GM10266 (cell line): ENCODE measurements at regions not wholly inside any gene's neighbourhood (a gene's known extent, or its start where the extent isn't known, plus 50 kb on each side); places are given as distances from the start of the nearest gene placed in this dataset.

Experiments
- DNase-seq: peaks from one replicate; pipeline ENCODE4 v3.0.0; 2012; ENCODE audit errors: extremely low spot score
- CTCF ChIP-seq: IDR thresholded peaks from 2 replicates; pipeline ENCODE4 v1.5.1; 2012; ENCODE audit warnings: mild to moderate bottlenecking, low read depth; ENCODE audit not compliant: control insufficient read depth, insufficient read depth; ENCODE audit errors: missing control alignments

DNA sequence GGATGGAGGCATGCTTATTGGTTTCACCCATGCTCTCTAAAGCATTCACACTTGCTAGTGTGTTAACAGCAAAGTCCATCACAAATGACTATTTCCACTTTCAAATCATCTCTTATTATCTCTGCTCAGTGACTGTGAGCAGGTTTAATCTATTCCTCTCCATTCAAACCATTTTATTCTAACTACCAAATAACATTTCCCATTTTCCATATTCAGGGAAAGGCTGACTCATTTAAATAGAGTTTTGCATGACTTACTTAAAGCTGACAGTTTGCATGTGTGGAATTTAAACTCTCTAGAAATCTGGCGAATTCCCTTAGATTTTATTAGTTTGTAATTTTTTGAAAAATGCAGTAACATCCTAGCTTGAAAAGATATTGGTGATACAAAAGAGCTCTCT lies 615.7 kb upstream of the LRRC4C start:
- no peak for DNase-seq
- TF ChIP-seq CTCF: no peak

DNA sequence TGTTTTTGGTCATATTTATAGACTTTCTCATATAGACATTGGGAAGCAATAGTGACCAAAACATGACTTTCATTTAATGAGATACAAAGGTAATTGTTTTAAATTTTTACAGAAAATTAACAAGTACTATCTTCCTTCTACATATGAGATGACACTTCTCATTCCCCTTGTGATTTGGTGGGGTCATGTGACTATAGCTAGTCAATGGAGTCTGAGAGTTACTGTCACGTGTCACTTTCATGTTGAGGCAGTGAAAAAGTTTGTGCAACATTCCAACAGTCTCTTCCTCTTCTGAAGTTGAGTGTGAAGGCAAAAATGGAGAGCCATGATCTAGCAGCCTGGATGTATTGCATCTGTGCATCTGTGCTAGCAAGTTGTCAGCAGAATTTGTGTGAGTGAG lies 618.3 kb upstream of the LRRC4C start:
- DNase-seq: no peak
- no peak for TF ChIP-seq CTCF

DNA sequence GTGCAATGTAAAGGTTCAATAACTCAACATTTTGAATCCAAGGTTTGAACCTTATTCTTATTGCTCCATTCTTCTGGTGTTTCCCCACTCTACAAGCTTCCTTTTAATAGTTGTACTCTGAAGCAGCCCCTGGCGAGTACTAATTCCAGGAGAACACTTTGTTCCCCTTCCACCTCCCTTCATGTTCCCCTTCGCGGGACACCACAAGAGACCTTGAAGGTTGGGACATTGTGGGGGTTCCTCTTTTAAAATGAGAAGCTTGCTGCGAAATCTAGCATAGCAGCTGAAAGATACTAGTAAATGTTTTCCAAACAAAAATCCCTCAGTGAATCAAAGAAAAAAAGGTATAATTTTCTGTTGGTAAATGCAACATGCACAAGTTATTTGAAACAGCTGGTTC lies 626.3 kb upstream of the LRRC4C start:
- TF ChIP-seq CTCF: no peak

GRCh38 chr11:42093541-42093940 lies 634.1 kb upstream of the LRRC4C start:
- TF ChIP-seq CTCF: no peak
- DNase-seq: no peak

More for the DNA sequence above, 626.3 kb upstream of the LRRC4C start:
- DNase-seq: no peak

GRCh38 chr11:42098075-42098474 lies 638.6 kb upstream of the LRRC4C start:
- no peak for TF ChIP-seq CTCF
- DNase-seq: no peak

- TF ChIP-seq CTCF: no peak
- DNase-seq: no peak
Observed at GRCh38 chr11:42112866-42113265, 653.4 kb upstream of the LRRC4C start.

DNA sequence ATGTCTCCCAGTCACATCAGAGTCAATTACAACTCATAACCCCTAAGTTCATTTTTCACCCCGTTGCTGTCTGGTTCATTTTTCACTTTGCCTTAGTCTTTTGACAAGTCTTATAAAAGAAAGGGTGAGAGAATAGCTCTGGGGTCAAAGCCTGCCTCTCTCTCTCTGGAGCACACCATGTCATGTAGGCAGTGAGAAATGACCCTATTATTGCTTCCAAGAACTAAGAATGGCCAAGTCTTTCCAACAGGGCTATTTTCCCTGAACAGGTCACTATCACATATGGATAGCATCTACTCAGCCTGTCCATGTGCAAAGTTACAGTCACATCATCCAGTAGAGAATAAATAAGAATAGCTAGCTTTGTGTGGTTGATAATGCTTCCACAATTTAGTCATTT lies 655.5 kb upstream of the LRRC4C start:
- no peak for TF ChIP-seq CTCF
- no peak for DNase-seq
